ENCODE measurements at regions not wholly inside any gene's neighbourhood (a gene's known extent, or its start where the extent isn't known, plus 50 kb on each side); places are given as distances from the start of the nearest gene placed in this dataset.

GRCh38 chr13:34733721-34734120, 208.3 kb upstream of the NBEA start:
- BruUV-seq (replicated peaks), result no TSS peak
- Histone ChIP-seq H3K36me3 (ENCODE audit: control insufficient read depth in 2 of 2, extremely low read depth in 1 of 2, insufficient read depth in 2 of 2, low read length in 2 of 2) (no peaks in the 10 kb centered on the region), H3K4me3 (replicated peaks in 1 of 3; ENCODE audit: insufficient read depth in 1 of 3, low read depth in 1 of 3, low read length in 3 of 3) (no peak overlapping the region), H3K9me3 (replicated peaks; ENCODE audit: control insufficient read depth, insufficient read depth, low read length) (no peaks in the 10 kb centered on the region), H2AFZ (ENCODE audit: low read depth, low read length) (no peak overlapping the region), H3K4me2 (ENCODE audit: insufficient read depth, low read length) (no peak overlapping the region), H4K20me1 (replicated peaks; ENCODE audit: control insufficient read depth, extremely low read depth, insufficient read depth, low read length) (no peaks in the 10 kb centered on the region), H3K27ac (ENCODE audit: insufficient read depth, low read depth, low read length) (no peak overlapping the region), H3K4me1 (ENCODE audit: control insufficient read depth, extremely low read depth, insufficient read depth, low read length) (no peaks in the 10 kb centered on the region), H3K27me3 (ENCODE audit: control insufficient read depth in 2 of 2, insufficient read depth in 2 of 2, low read length in 2 of 2) (no peaks in the 10 kb centered on the region), H3K9me1 (replicated peaks; ENCODE audit: control insufficient read depth, extremely low read depth, insufficient read depth, low read length) (no peaks in the 10 kb centered on the region), H3K79me2 (ENCODE audit: control insufficient read depth, insufficient read depth, low read length) (no peaks in the 10 kb centered on the region), H3K9ac (replicated peaks; ENCODE audit: extremely low read depth, insufficient read depth, low read length) (no peak overlapping the region)
- DNase-seq (ENCODE audit: low read depth, low spot score) (no peak), FAIRE-seq (no peak)
- intact Hi-C loops (cut with micrococcal nuclease), result no loop called here
- ChIA-PET POLR2A (no interaction called here), CTCF (interaction anchor here (1.0 to 1.4 kb wide), 2 partner anchors 9 to 11 kb away, joined by 3 to 4 read pairs; no protein-coding TSS in a partner anchor)
- no peak for TF ChIP-seq POLR2AphosphoS5 (IDR thresholded peaks at IDR 0.05; ENCODE audit: insufficient read depth, low read depth, low read length)
- no peak for TF ChIP-seq FOS (IDR thresholded peaks at IDR 0.05; ENCODE audit: borderline replicate concordance, insufficient read depth, low read length)
- TF ChIP-seq POLR2A (IDR thresholded peaks at IDR 0.05; ENCODE audit: low read depth, low read length), result no peak
- no peak for TF ChIP-seq JUN (IDR thresholded peaks at IDR 0.05; ENCODE audit: borderline replicate concordance, insufficient read depth, insufficient read length, low read depth)
- no peak for TF ChIP-seq MYC (IDR thresholded peaks at IDR 0.05; ENCODE audit: low read depth, low read length)
- no peak for TF ChIP-seq GATA2 (IDR thresholded peaks at IDR 0.05; ENCODE audit: insufficient read depth, insufficient read length, low read depth, low read length)
- TF ChIP-seq, protein P1, sequence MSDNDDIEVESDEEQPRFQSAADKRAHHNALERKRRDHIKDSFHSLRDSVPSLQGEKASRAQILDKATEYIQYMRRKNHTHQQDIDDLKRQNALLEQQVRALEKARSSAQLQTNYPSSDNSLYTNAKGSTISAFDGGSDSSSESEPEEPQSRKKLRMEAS (IDR thresholded peaks at IDR 0.05; ENCODE audit: insufficient read depth, insufficient read length), result no peak
- TF ChIP-seq CTCF (IDR thresholded peaks at IDR 0.05; ENCODE audit: extremely low read depth in 1 of 2, insufficient read depth in 1 of 2, low read depth in 1 of 2, low read length in 2 of 2), result no peak
- no peak for TF ChIP-seq EZH2 (IDR thresholded peaks at IDR 0.05; ENCODE audit: borderline replicate concordance, low read depth, low read length, severe bottlenecking)
- dilution Hi-C loops (cut with MboI; ENCODE audit: extremely low pct_ligation_motif_present, low sequenced_read_pairs), result no loop called here
